ENCODE measurements at regions not wholly inside any gene's neighbourhood (a gene's known extent, or its start where the extent isn't known, plus 50 kb on each side); places are given as distances from the start of the nearest gene placed in this dataset.

DNA sequence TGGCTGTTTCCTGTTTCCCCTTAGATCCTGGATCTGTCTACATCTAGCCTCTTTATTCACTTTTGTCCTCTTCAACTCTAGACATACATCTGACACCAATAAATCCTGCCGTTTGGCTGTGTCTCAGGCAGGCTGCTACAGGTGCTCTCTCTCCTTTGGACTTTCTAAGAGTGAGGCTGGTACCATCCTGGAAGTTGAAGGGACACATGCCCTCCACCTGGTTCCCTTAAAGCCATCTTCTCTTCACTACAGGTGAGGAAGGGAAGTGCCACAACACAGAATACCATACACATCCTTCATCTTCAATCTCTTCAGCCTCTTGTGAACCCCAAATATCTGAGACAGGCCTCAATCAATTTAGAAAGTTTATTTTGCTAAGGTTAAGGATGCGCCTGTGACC is 137.9 kb downstream of the BACH1 start:
- no TSS peak for BruUV-seq (replicated peaks)
- ATAC-seq (no peak), FAIRE-seq (no peak), DNase-seq (ENCODE audit: low spot score) (no peak)
- no peaks in the 10 kb centered on the region for H3K9me3 ChIP-seq (ENCODE audit: low read length)
- ChIA-PET CTCF (ENCODE audit: low intra/inter-chr PET ratio, low total read pairs) (no interaction called here), POLR2A (no interaction called here)
- no peak overlapping the region for H3K9ac ChIP-seq (ENCODE audit: insufficient read depth, low read depth, low read length)
- H3K4me3 ChIP-seq (replicated peaks in 1 of 3; ENCODE audit: insufficient read depth in 1 of 3, low read depth in 2 of 3, low read length in 3 of 3) = no peak overlapping the region
- no peak overlapping the region for H3K27ac ChIP-seq (ENCODE audit: extremely low read length, insufficient read depth, low read length)
- TF ChIP-seq ARHGAP35 (CRISPR knock-in tag; IDR thresholded peaks at IDR 0.05; ENCODE audit: borderline replicate concordance) (no peak), DR1 (CRISPR knock-in tag; IDR thresholded peaks at IDR 0.05) (no peak), ZNF350 (CRISPR knock-in tag; IDR thresholded peaks at IDR 0.05; ENCODE audit: borderline replicate concordance, low read depth) (no peak), ZFX (CRISPR knock-in tag; IDR thresholded peaks at IDR 0.05; ENCODE audit: low read depth) (no peak), ZBTB3 (CRISPR knock-in tag; IDR thresholded peaks at IDR 0.05; ENCODE audit: borderline replicate concordance, low read depth) (no peak), HNRNPK (IDR thresholded peaks at IDR 0.05; ENCODE audit: low read depth, low read length, poor library complexity, severe bottlenecking) (no peak), PTBP1 (IDR thresholded peaks at IDR 0.05; ENCODE audit: low read depth, low read length, poor library complexity, severe bottlenecking) (no peak), RCOR2 (CRISPR knock-in tag; IDR thresholded peaks at IDR 0.05) (no peak), ARNT2 (CRISPR knock-in tag; IDR thresholded peaks at IDR 0.05; ENCODE audit: low read depth) (no peak), JUND (CRISPR knock-in tag; IDR thresholded peaks at IDR 0.05) (no peak), PAX8 (CRISPR knock-in tag; IDR thresholded peaks at IDR 0.05; ENCODE audit: borderline replicate concordance) (no peak), GTF2F1 (IDR thresholded peaks at IDR 0.05; ENCODE audit: low read length) (no peak)
- TF ChIP-seq, protein P1, sequence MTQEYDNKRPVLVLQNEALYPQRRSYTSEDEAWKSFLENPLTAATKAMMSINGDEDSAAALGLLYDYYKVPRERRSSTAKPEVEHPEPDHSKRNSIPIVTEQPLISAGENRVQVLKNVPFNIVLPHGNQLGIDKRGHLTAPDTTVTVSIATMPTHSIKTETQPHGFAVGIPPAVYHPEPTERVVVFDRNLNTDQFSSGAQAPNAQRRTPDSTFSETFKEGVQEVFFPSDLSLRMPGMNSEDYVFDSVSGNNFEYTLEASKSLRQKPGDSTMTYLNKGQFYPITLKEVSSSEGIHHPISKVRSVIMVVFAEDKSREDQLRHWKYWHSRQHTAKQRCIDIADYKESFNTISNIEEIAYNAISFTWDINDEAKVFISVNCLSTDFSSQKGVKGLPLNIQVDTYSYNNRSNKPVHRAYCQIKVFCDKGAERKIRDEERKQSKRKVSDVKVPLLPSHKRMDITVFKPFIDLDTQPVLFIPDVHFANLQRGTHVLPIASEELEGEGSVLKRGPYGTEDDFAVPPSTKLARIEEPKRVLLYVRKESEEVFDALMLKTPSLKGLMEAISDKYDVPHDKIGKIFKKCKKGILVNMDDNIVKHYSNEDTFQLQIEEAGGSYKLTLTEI (CRISPR knock-in tag; conservative IDR thresholded peaks at IDR 0.05) = no peak
- TF ChIP-seq, protein P2, sequence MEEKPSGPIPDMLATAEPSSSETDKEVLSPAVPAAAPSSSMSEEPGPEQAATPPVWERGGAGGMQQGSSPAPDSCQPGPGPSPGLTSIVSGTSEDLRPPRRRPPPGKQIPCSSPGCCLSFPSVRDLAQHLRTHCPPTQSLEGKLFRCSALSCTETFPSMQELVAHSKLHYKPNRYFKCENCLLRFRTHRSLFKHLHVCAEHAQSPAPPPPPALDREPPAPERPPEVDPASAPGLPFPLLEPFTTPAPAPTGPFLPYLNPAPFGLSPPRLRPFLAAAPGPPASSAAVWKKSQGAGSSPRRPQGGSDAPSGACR (CRISPR knock-in tag; IDR thresholded peaks at IDR 0.05) = no peak
- in situ Hi-C loops (cut with HindIII; ENCODE audit: extremely low pct_ligation_motif_present, low pct_unique_long_range_greater_than_20kb) (no loop called here), intact Hi-C loops (cut with micrococcal nuclease; ENCODE audit: unreplicated experiment) (no loop called here)
- no peaks in the 10 kb centered on the region for H3K27me3 ChIP-seq (ENCODE audit: control insufficient read depth in 1 of 2, insufficient read depth in 2 of 2, low read length in 2 of 2)
- H3K4me2 ChIP-seq (ENCODE audit: low read depth, low read length) = no peak overlapping the region
- H3K4me1 ChIP-seq (ENCODE audit: insufficient read depth, low read length) = no peaks in the 10 kb centered on the region
- no peak overlapping the region for H2AFZ ChIP-seq (ENCODE audit: low read length)
- no peaks in the 10 kb centered on the region for H3K36me3 ChIP-seq (replicated peaks in 1 of 2; ENCODE audit: control insufficient read depth in 1 of 2, insufficient read depth in 2 of 2, low read length in 2 of 2)
- WGBS (ENCODE audit: low lambda C conversion rate) = 89% methylated on average over 2 of the region's 2 CpGs
- no peaks in the 10 kb centered on the region for H4K20me1 ChIP-seq (ENCODE audit: insufficient read depth, low read length)
- H3K79me2 ChIP-seq (ENCODE audit: insufficient read depth, low read length) = no peaks in the 10 kb centered on the region

All from HepG2 (cell line).